ENCODE measurements at regions not wholly inside any gene's neighbourhood (a gene's known extent, or its start where the extent isn't known, plus 50 kb on each side); places are given as distances from the start of the nearest gene placed in this dataset.

DNA sequence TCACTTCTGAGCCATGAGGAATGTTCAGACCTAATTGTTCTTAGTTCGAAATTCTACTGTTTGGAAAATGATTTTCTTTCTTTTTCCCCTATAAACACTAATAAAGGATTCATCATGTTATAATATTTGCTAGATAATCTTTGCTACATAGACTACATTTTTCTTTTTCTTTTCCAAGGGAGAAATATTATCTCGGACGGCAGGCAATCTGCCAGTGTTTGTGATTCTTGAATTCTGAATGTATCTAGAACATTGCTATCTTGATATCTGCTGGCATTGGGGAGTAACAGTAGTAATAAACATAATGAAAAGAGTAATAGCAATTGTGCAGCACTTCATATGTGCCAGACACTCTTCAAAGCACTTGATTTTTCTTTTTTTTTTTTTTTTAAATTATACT is 107.7 kb upstream of the ZNF32 start:
- Histone ChIP-seq H3K4me2 (replicated peaks; ENCODE audit: extremely low read depth, low read length, poor library complexity, severe bottlenecking) (no peak overlapping the region), H2AFZ (ENCODE audit: insufficient read depth, low read depth, low read length, poor library complexity, severe bottlenecking) (no peak overlapping the region), H3K9me3 (replicated peaks in 1 of 2; ENCODE audit: control insufficient read depth in 1 of 2, insufficient read depth in 1 of 2, low read length in 2 of 2) (no peaks in the 10 kb centered on the region), H3K9ac (ENCODE audit: insufficient read depth, low read length, poor library complexity, severe bottlenecking) (no peak overlapping the region), H4K20me1 (ENCODE audit: insufficient read depth, low read length) (no peaks in the 10 kb centered on the region), H3K4me3 (replicated peaks in 1 of 3; ENCODE audit: low read depth in 2 of 3, low read length in 3 of 3) (no peak overlapping the region), H3K79me2 (ENCODE audit: insufficient read depth, low read length) (no peaks in the 10 kb centered on the region), H3K27ac (ENCODE audit: low read depth in 1 of 2, low read length in 2 of 2) (no peak overlapping the region), H3K4me1 (ENCODE audit: control insufficient read depth in 1 of 2, insufficient read depth in 2 of 2, low read length in 2 of 2) (no peaks in the 10 kb centered on the region), H3K36me3 (replicated peaks in 1 of 2; ENCODE audit: control insufficient read depth in 1 of 2, insufficient read depth in 2 of 2, low read length in 2 of 2) (no peaks in the 10 kb centered on the region), H3K27me3 (ENCODE audit: control insufficient read depth in 2 of 2, insufficient read depth in 2 of 2, low read length in 2 of 2) (no peaks in the 10 kb centered on the region)
- H3K27ac Mint-ChIP-seq: no peak overlapping the region
- H3K36me3 Mint-ChIP-seq: no peaks in the 10 kb centered on the region
- peaks cover 2% of the 10 kb centered on the region for H3K4me1 Mint-ChIP-seq
- peaks cover 0 to 4% (median 2%) of the 10 kb centered on the region in 3 donors for H3K27me3 Mint-ChIP-seq (ENCODE audit: low read depth in 3 of 3)
- peaks cover 0 to 14% (median 0%) of the 10 kb centered on the region in 7 donors for H3K9me3 Mint-ChIP-seq
- H3K4me3 Mint-ChIP-seq: no peak overlapping the region
- no CpG with 5 or more reads among the region's 3 CpGs for WGBS (ENCODE audit: insufficient coverage)
- no peak for DNase-seq
- TF ChIP-seq, protein P1, sequence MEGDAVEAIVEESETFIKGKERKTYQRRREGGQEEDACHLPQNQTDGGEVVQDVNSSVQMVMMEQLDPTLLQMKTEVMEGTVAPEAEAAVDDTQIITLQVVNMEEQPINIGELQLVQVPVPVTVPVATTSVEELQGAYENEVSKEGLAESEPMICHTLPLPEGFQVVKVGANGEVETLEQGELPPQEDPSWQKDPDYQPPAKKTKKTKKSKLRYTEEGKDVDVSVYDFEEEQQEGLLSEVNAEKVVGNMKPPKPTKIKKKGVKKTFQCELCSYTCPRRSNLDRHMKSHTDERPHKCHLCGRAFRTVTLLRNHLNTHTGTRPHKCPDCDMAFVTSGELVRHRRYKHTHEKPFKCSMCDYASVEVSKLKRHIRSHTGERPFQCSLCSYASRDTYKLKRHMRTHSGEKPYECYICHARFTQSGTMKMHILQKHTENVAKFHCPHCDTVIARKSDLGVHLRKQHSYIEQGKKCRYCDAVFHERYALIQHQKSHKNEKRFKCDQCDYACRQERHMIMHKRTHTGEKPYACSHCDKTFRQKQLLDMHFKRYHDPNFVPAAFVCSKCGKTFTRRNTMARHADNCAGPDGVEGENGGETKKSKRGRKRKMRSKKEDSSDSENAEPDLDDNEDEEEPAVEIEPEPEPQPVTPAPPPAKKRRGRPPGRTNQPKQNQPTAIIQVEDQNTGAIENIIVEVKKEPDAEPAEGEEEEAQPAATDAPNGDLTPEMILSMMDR (IDR thresholded peaks at IDR 0.05): no peak
- intact Hi-C loops (cut with micrococcal nuclease): no loop called here

DNA sequence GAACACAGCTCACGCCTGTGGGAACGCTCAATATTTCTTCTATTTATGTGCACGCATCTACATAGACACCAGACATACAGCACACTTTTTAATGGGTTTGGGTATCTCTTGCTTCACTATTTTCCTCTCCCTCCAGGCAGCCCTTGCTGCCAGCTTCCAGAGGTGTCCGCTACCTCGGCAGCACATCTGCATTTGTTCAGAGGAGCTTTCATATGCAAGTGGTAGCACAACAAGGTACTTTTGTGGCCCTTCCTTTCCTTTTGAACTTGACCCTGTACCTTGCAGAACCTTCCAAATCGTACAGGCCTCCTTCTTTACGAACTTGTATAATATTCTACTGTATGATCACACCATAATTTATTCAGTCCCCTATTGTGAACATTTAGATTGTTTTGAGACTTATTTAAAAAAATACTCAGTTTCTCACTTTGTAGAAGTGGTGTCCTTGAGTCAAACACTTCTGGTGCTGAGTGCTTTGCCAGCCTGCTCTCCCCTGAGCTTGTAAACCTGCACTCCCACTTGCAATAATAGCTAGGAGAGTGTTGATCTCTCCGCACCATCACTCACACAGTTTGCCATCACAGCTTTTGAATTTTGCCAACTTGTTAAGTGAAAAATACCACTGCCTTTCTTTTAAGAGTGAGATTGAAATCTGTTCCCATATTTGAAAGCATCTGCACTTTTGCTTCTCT is 106.0 kb upstream of the ZNF32 start:
- H2AFZ ChIP-seq (ENCODE audit: insufficient read depth, low read depth, low read length, poor library complexity, severe bottlenecking): no peak overlapping the region
- TF ChIP-seq, protein P1 (IDR thresholded peaks at IDR 0.05): no peak
- no peaks in the 10 kb centered on the region for H3K27me3 ChIP-seq (ENCODE audit: control insufficient read depth in 2 of 2, insufficient read depth in 2 of 2, low read length in 2 of 2)
- 95% methylated on average over 4 of the region's 8 CpGs for WGBS (ENCODE audit: insufficient coverage)
- no peaks in the 10 kb centered on the region for H3K36me3 ChIP-seq (replicated peaks in 1 of 2; ENCODE audit: control insufficient read depth in 1 of 2, insufficient read depth in 2 of 2, low read length in 2 of 2)
- H3K9me3 Mint-ChIP-seq: peaks cover 0 to 14% (median 0%) of the 10 kb centered on the region in 7 donors
- no peak for DNase-seq
- intact Hi-C loops (cut with micrococcal nuclease): no loop called here
- no peak overlapping the region for H3K4me2 ChIP-seq (replicated peaks; ENCODE audit: extremely low read depth, low read length, poor library complexity, severe bottlenecking)
- H3K9ac ChIP-seq (ENCODE audit: insufficient read depth, low read length, poor library complexity, severe bottlenecking): no peak overlapping the region
- no peaks in the 10 kb centered on the region for H3K9me3 ChIP-seq (replicated peaks in 1 of 2; ENCODE audit: control insufficient read depth in 1 of 2, insufficient read depth in 1 of 2, low read length in 2 of 2)
- no peaks in the 10 kb centered on the region for H3K79me2 ChIP-seq (ENCODE audit: insufficient read depth, low read length)
- peaks cover 2% of the 10 kb centered on the region for H3K4me1 Mint-ChIP-seq
- no peak overlapping the region for H3K27ac ChIP-seq (ENCODE audit: low read depth in 1 of 2, low read length in 2 of 2)
- H3K4me3 Mint-ChIP-seq: no peak overlapping the region
- no peaks in the 10 kb centered on the region for H3K4me1 ChIP-seq (ENCODE audit: control insufficient read depth in 1 of 2, insufficient read depth in 2 of 2, low read length in 2 of 2)
- no peaks in the 10 kb centered on the region for H4K20me1 ChIP-seq (ENCODE audit: insufficient read depth, low read length)
- H3K4me3 ChIP-seq (replicated peaks in 1 of 3; ENCODE audit: low read depth in 2 of 3, low read length in 3 of 3): no peak overlapping the region
- no peaks in the 10 kb centered on the region for H3K36me3 Mint-ChIP-seq
- no peak overlapping the region for H3K27ac Mint-ChIP-seq
- H3K27me3 Mint-ChIP-seq (ENCODE audit: low read depth in 3 of 3): peaks cover 0 to 2% (median 0%) of the 10 kb centered on the region in 3 donors
